CD14-positive monocyte (primary cell): ENCODE measurements at regions not wholly inside any gene's neighbourhood (a gene's known extent, or its start where the extent isn't known, plus 50 kb on each side); places are given as distances from the start of the nearest gene placed in this dataset.

ENCODE experiments used
- DNase-seq, 3 donors: peaks; one replicate each; pipeline ENCODE4 v3.0.0-alpha.2; 2011 to 2022
- H2AFZ ChIP-seq: 2 replicates; pipeline ENCODE4 v1.6.0; 2012; ENCODE audit warnings: mild to moderate bottlenecking, low read depth, low read length, inconsistent platforms; ENCODE audit not compliant: insufficient read depth, poor library complexity, severe bottlenecking
- H3K27ac ChIP-seq, 2 donors: 1 replicate in 1 of 2; 2 replicates in 1 of 2; pipeline ENCODE4 v1.5.1; 2012 to 2013; ENCODE audit warnings: low read length in 2 of 2, control low read depth in 1 of 2, inconsistent platforms in 1 of 2, low read depth in 1 of 2, mild to moderate bottlenecking in 1 of 2
- H3K27me3 ChIP-seq, 2 donors: one replicate each; pipeline versions ENCODE4 v1.6.0 to v1.6.1; 2011 to 2013; ENCODE audit warnings: low read length in 2 of 2; ENCODE audit not compliant: control insufficient read depth in 2 of 2, insufficient read depth in 2 of 2
- H3K36me3 ChIP-seq, 2 donors: replicated peaks in 1 of 2; 1 replicate in 1 of 2; 2 replicates in 1 of 2; pipeline versions ENCODE4 v1.5.1 to v1.6.1; 2012 to 2013; ENCODE audit warnings: low read length in 2 of 2, control low read depth in 1 of 2, inconsistent platforms in 1 of 2, mild to moderate bottlenecking in 1 of 2; ENCODE audit not compliant: insufficient read depth in 2 of 2, control insufficient read depth in 1 of 2
- H3K4me1 ChIP-seq, 2 donors: 1 replicate in 1 of 2; 2 replicates in 1 of 2; pipeline versions ENCODE4 v1.5.1 to v1.6.1; 2012 to 2013; ENCODE audit warnings: low read length in 2 of 2, control low read depth in 1 of 2, inconsistent platforms in 1 of 2, mild to moderate bottlenecking in 1 of 2, moderate library complexity in 1 of 2; ENCODE audit not compliant: insufficient read depth in 2 of 2, control insufficient read depth in 1 of 2
- H3K4me2 ChIP-seq: replicated peaks from 2 replicates; pipeline ENCODE3; 2012; ENCODE audit warnings: low read length, moderate library complexity, mild to moderate bottlenecking; ENCODE audit not compliant: poor library complexity, severe bottlenecking; ENCODE audit errors: extremely low read depth
- H3K4me3 ChIP-seq, 3 experiments: fragments of 200-600 bp in 1 of 3; sonication (generic) in 1 of 3; replicated peaks in 1 of 3; 1 replicate in 2 of 3; 2 replicates in 1 of 3; pipeline ENCODE4 v1.5.1; 2011 to 2013; ENCODE audit warnings: low read length in 3 of 3, mild to moderate bottlenecking in 3 of 3, control low read depth in 2 of 3, low read depth in 2 of 3, inconsistent platforms in 1 of 3, moderate library complexity in 1 of 3
- H3K79me2 ChIP-seq: 2 replicates; pipeline ENCODE4 v1.6.0; 2012; ENCODE audit warnings: mild to moderate bottlenecking, control low read depth, inconsistent platforms, low read length, moderate library complexity; ENCODE audit not compliant: insufficient read depth
- H3K9ac ChIP-seq: 2 replicates; pipeline ENCODE4 v1.6.0; 2017; ENCODE audit warnings: low read length, mild to moderate bottlenecking; ENCODE audit not compliant: insufficient read depth, poor library complexity, severe bottlenecking
- H3K9me3 ChIP-seq, 2 donors: replicated peaks in 1 of 2; 1 replicate in 1 of 2; 2 replicates in 1 of 2; pipeline versions ENCODE4 v1.5.1 to v1.6.1; 2012 to 2013; ENCODE audit warnings: low read length in 2 of 2, control low read depth in 1 of 2; ENCODE audit not compliant: control insufficient read depth in 1 of 2, insufficient read depth in 1 of 2
- H4K20me1 ChIP-seq: 2 replicates; pipeline ENCODE4 v1.6.0; 2012; ENCODE audit warnings: mild to moderate bottlenecking, low read length, control low read depth, moderate library complexity; ENCODE audit not compliant: insufficient read depth
- H3K27ac Mint-ChIP-seq, 7 donors: one replicate each; pipeline ENCODE4 v1.8.0; 2020; ENCODE audit warnings: mild to moderate bottlenecking in 7 of 7, mixed read lengths in 7 of 7, moderate library complexity in 6 of 7, inconsistent platforms in 2 of 7
- H3K27me3 Mint-ChIP-seq, 3 donors: one replicate each; pipeline ENCODE4 v1.8.0; 2021 to 2022; ENCODE audit warnings: low read depth in 3 of 3, mild to moderate bottlenecking in 3 of 3, mixed read lengths in 3 of 3, moderate library complexity in 3 of 3, inconsistent platforms in 1 of 3
- H3K36me3 Mint-ChIP-seq, 2 donors: one replicate each; pipeline ENCODE4 v1.8.0; 2020; ENCODE audit warnings: mixed read lengths in 2 of 2, inconsistent platforms in 1 of 2, mild to moderate bottlenecking in 1 of 2
- H3K4me1 Mint-ChIP-seq: one replicate; pipeline ENCODE4 v1.8.0; 2020; ENCODE audit warnings: mild to moderate bottlenecking, mixed read lengths
- H3K4me3 Mint-ChIP-seq, 2 donors: one replicate each; pipeline ENCODE4 v1.8.0; 2020; ENCODE audit warnings: mild to moderate bottlenecking in 2 of 2, mixed read lengths in 2 of 2, moderate library complexity in 1 of 2
- H3K9me3 Mint-ChIP-seq, 7 donors: one replicate each; pipeline ENCODE4 v1.8.0; 2020 to 2022; ENCODE audit warnings: mixed read lengths in 7 of 7, mild to moderate bottlenecking in 6 of 7, moderate library complexity in 6 of 7, inconsistent platforms in 2 of 7
- CTCF ChIP-seq: fragments of 200-600 bp; IDR thresholded peaks from one replicate; pipeline ENCODE4 v1.8.0; 2022; ENCODE audit warnings: antibody characterized with exemption, mild to moderate bottlenecking
- WGBS: methylation state at CpG from one replicate; pipeline ENCODE4 v1.1.5; 2013; ENCODE audit warnings: missing lambda C conversion rate; ENCODE audit not compliant: insufficient coverage; 5-methylcytosine and 5-hydroxymethylcytosine counted together
- intact Hi-C, 2 donors: fragments of 100-400 bp; cut with micrococcal nuclease; formaldehyde crosslinking; loops; one replicate each; pipeline versions ENCODE4 v1.15.0 to v1.15.1; 2023

DNA sequence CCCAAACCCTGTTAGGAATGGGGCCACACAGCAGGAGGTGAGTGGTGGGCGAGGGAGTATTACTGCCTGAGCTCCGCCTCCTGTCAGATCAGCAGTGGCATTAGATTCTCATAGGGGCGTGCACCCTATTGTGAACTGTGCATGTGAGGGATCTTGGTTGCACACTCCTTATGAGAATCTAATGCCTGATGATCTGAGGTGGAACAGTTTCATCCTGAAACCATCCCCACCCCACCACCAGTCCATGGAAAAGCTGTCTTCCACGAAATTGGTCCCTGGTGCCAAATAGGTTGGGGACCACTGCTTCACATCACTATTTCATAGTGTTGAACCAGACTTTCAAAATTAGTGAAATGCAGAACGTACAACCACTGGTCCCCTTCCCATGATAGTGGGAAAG, 57.9 kb upstream of the BICD1 start:
- Mint-ChIP-seq H3K9me3 (peaks cover 12 to 24% (median 16%) of the 10 kb centered on the region in 7 donors), H3K27me3 (peaks cover 0 to 4% (median 0%) of the 10 kb centered on the region in 3 donors), H3K4me3 (no peak overlapping the region), H3K4me1 (peaks cover 3% of the 10 kb centered on the region), H3K27ac (no peak overlapping the region), H3K36me3 (no peaks in the 10 kb centered on the region)
- no peak overlapping the region for H3K4me3 ChIP-seq
- no peaks in the 10 kb centered on the region for H3K27me3 ChIP-seq
- H3K27ac ChIP-seq: no peak overlapping the region
- no peak overlapping the region for H3K9ac ChIP-seq
- TF ChIP-seq CTCF: no peak
- no peaks in the 10 kb centered on the region for H3K4me1 ChIP-seq
- 67% methylated on average over 2 of the region's 5 CpGs for WGBS
- intact Hi-C loops: no loop called here
- no peak overlapping the region for H3K4me2 ChIP-seq
- H2AFZ ChIP-seq: no peak overlapping the region
- no peaks in the 10 kb centered on the region for H3K36me3 ChIP-seq
- H3K79me2 ChIP-seq: no peaks in the 10 kb centered on the region
- DNase-seq: no peak
- H4K20me1 ChIP-seq: no peaks in the 10 kb centered on the region
- peaks cover 9% of the 10 kb centered on the region in 2 donors for H3K9me3 ChIP-seq

DNA sequence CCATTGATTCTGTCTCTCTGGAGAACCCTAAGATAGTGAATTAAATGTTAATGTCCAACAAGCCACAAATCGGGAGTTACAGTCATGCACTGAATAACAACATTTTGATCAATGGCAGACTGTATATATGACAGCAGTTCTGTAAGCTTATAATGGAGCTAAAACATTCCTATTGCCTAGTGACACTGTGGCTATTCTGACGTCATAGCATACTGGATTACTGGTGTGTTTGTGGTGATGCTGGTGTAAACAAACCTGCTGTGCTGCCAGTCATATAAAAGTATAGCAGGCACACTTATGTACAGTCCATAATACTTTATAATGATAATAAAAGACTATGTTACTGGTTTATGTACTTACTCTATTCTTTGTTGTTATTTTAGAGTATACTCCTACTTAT, 56.7 kb upstream of the BICD1 start:
- DNase-seq: no peak
- H3K27ac Mint-ChIP-seq: no peak overlapping the region
- no peak overlapping the region for H3K4me3 ChIP-seq
- WGBS: no CpG with 5 or more reads among the region's 2 CpGs
- no peaks in the 10 kb centered on the region for H4K20me1 ChIP-seq
- H3K36me3 Mint-ChIP-seq: no peaks in the 10 kb centered on the region
- intact Hi-C loops: no loop called here
- H3K36me3 ChIP-seq: no peaks in the 10 kb centered on the region
- H3K4me1 Mint-ChIP-seq: peaks cover 3% of the 10 kb centered on the region
- H3K79me2 ChIP-seq: no peaks in the 10 kb centered on the region
- H3K4me3 Mint-ChIP-seq: no peak overlapping the region
- no peaks in the 10 kb centered on the region for H3K4me1 ChIP-seq
- H3K9me3 ChIP-seq: peaks cover 6 to 11% of the 10 kb centered on the region in 2 donors
- H3K9ac ChIP-seq: no peak overlapping the region
- no peaks in the 10 kb centered on the region for H3K27me3 ChIP-seq
- H3K27ac ChIP-seq: no peak overlapping the region
- no peak for TF ChIP-seq CTCF
- H3K9me3 Mint-ChIP-seq: peaks cover 8 to 22% (median 11%) of the 10 kb centered on the region in 7 donors
- peaks cover 0 to 4% (median 0%) of the 10 kb centered on the region in 3 donors for H3K27me3 Mint-ChIP-seq
- H3K4me2 ChIP-seq: no peak overlapping the region
- no peak overlapping the region for H2AFZ ChIP-seq
